Omental fat pad (tissue), 3 donors: ENCODE measurements at regions not wholly inside any gene's neighbourhood (a gene's known extent, or its start where the extent isn't known, plus 50 kb on each side); places are given as distances from the start of the nearest gene placed in this dataset.

Source experiments
- ATAC-seq: fragments of 150-250 bp; one replicate; pipeline ENCODE4 v1.9.1; 2016; ENCODE audit warnings: mild to moderate bottlenecking, moderate library complexity; ENCODE audit not compliant: low FRiP score
- DNase-seq: peaks from one replicate; pipeline ENCODE4 v3.0.0-alpha.2; 2019; ENCODE audit warnings: low spot score
- CTCF ChIP-seq, 3 donors: fragments of 450-650 bp; IDR thresholded peaks; one replicate each; pipeline ENCODE4 v1.5.1; 2016 to 2017; ENCODE audit warnings: antibody characterized with exemption in 3 of 3, mild to moderate bottlenecking in 3 of 3, moderate library complexity in 2 of 3

GRCh38 chr3:707041-707440 lies 385.8 kb upstream of the CNTN6 start:
- no peak for ATAC-seq
- TF ChIP-seq CTCF (IDR thresholded peaks at IDR 0.05): no peak
- no peak for DNase-seq

GRCh38 chr3:713006-713621 lies 379.7 kb upstream of the CNTN6 start:
- ATAC-seq: no peak
- no peak for DNase-seq
- TF ChIP-seq CTCF (IDR thresholded peaks at IDR 0.05): no peak

- no peak for ATAC-seq
- DNase-seq: no peak
- no peak for TF ChIP-seq CTCF (IDR thresholded peaks at IDR 0.05)
These were observed 378.7 kb upstream of the CNTN6 start for GRCh38 chr3:713947-714620.

GRCh38 chr3:721086-721485 lies 371.7 kb upstream of the CNTN6 start:
- ATAC-seq (no peak), DNase-seq (no peak)
- no peak for TF ChIP-seq CTCF (IDR thresholded peaks at IDR 0.05)

GRCh38 chr3:732326-732928 lies 360.4 kb upstream of the CNTN6 start:
- ATAC-seq (no peak), DNase-seq (no peak)
- TF ChIP-seq CTCF (IDR thresholded peaks at IDR 0.05): no peak

- no peak for TF ChIP-seq CTCF (IDR thresholded peaks at IDR 0.05)
- no peak for DNase-seq
- no peak for ATAC-seq
These were observed 359.5 kb upstream of the CNTN6 start for GRCh38 chr3:733313-733712.

GRCh38 chr3:757711-758110 lies 335.1 kb upstream of the CNTN6 start:
- ATAC-seq (no peak), DNase-seq (no peak)
- TF ChIP-seq CTCF (IDR thresholded peaks at IDR 0.05): no peak
